Liver (tissue), 8 donors: ENCODE measurements at regions not wholly inside any gene's neighbourhood (a gene's known extent, or its start where the extent isn't known, plus 50 kb on each side); places are given as distances from the start of the nearest gene placed in this dataset.

ENCODE experiments used
- DNase-seq: peaks from one replicate; pipeline ENCODE4 v3.0.0-alpha.2; 2017; ENCODE audit warnings: low spot score
- H3K27ac ChIP-seq, 2 donors: one replicate each; pipeline ENCODE4 v1.7.0; 2013; ENCODE audit warnings: inconsistent platforms in 2 of 2, low read length in 2 of 2, control low read depth in 1 of 2, low read depth in 1 of 2, mild to moderate bottlenecking in 1 of 2
- H3K27me3 ChIP-seq, 4 donors: one replicate each; pipeline versions ENCODE4 v1.6.1 to v1.7.0; 2013; ENCODE audit warnings: low read length in 3 of 4, inconsistent platforms in 1 of 4, mild to moderate bottlenecking in 1 of 4, moderate library complexity in 1 of 4; ENCODE audit not compliant: control insufficient read depth in 4 of 4, insufficient read depth in 4 of 4
- H3K36me3 ChIP-seq, 4 donors: one replicate each; pipeline versions ENCODE4 v1.6.1 to v1.7.0; 2013; ENCODE audit warnings: low read length in 3 of 4, mild to moderate bottlenecking in 3 of 4, low read depth in 1 of 4, moderate library complexity in 1 of 4; ENCODE audit not compliant: control insufficient read depth in 4 of 4, insufficient read depth in 3 of 4
- H3K4me1 ChIP-seq, 4 donors: one replicate each; pipeline versions ENCODE4 v1.6.1 to v1.7.0; 2013; ENCODE audit warnings: low read length in 3 of 4, mild to moderate bottlenecking in 3 of 4, moderate library complexity in 1 of 4; ENCODE audit not compliant: control insufficient read depth in 4 of 4, insufficient read depth in 4 of 4
- H3K4me3 ChIP-seq, 3 donors: one replicate each; pipeline versions ENCODE4 v1.6.1 to v1.7.0; 2013; ENCODE audit warnings: low read length in 3 of 3, control low read depth in 1 of 3, low read depth in 1 of 3, mild to moderate bottlenecking in 1 of 3
- H3K9ac ChIP-seq, 2 donors: one replicate each; pipeline ENCODE4 v1.7.0; 2013; ENCODE audit warnings: low read length in 2 of 2, mild to moderate bottlenecking in 2 of 2, moderate library complexity in 2 of 2, control low read depth in 1 of 2, low read depth in 1 of 2
- H3K9me3 ChIP-seq, 4 donors: one replicate each; pipeline versions ENCODE4 v1.6.1 to v1.7.0; 2013; ENCODE audit warnings: low read length in 3 of 4; ENCODE audit not compliant: control insufficient read depth in 4 of 4
- ATF3 ChIP-seq: IDR thresholded peaks from 2 replicates; pipeline ENCODE4 v1.6.1; 2016; ENCODE audit warnings: antibody characterized with exemption
- CTCF ChIP-seq: fragments of 150-350 bp; IDR thresholded peaks from 2 replicates; pipeline ENCODE4 v1.5.1; 2017; ENCODE audit warnings: improper control_type of control experiment, low read depth, low read length; ENCODE audit not compliant: missing input control
- EGR1 ChIP-seq, 2 donors: IDR thresholded peaks; 2 replicates each; pipeline ENCODE4 v1.6.1; 2016 to 2018; ENCODE audit warnings: antibody characterized with exemption in 2 of 2, low read depth in 2 of 2
- FOXA1 ChIP-seq: IDR thresholded peaks from 2 replicates; pipeline ENCODE4 v1.6.1; 2016; ENCODE audit warnings: antibody characterized with exemption
- FOXA2 ChIP-seq: IDR thresholded peaks from 2 replicates; pipeline ENCODE4 v1.6.1; 2016; ENCODE audit warnings: antibody characterized with exemption
- GABPA ChIP-seq, 2 donors: IDR thresholded peaks in 1 of 2; conservative IDR thresholded peaks in 1 of 2; 2 replicates each; pipeline ENCODE4 v1.6.1; 2016; ENCODE audit warnings: antibody characterized with exemption in 2 of 2, mild to moderate bottlenecking in 1 of 2, moderate library complexity in 1 of 2
- HNF4A ChIP-seq, 2 donors: conservative IDR thresholded peaks; 2 replicates each; pipeline ENCODE4 v1.6.1; 2016; ENCODE audit warnings: antibody characterized with exemption in 2 of 2, mild to moderate bottlenecking in 2 of 2
- HNF4G ChIP-seq: IDR thresholded peaks from 2 replicates; pipeline ENCODE4 v1.6.1; 2016; ENCODE audit warnings: antibody characterized with exemption
- JUND ChIP-seq, 2 donors: IDR thresholded peaks; 2 replicates each; pipeline ENCODE4 v1.6.1; 2016; ENCODE audit warnings: antibody characterized with exemption in 2 of 2
- MAX ChIP-seq: IDR thresholded peaks from 2 replicates; pipeline ENCODE4 v1.6.1; 2016; ENCODE audit warnings: antibody characterized with exemption
- NR2F2 ChIP-seq: IDR thresholded peaks from 2 replicates; pipeline ENCODE4 v1.6.1; 2016; ENCODE audit warnings: antibody characterized with exemption
- RAD21 ChIP-seq, 2 donors: IDR thresholded peaks; 2 replicates each; pipeline ENCODE4 v1.6.1; 2016; ENCODE audit warnings: antibody characterized with exemption in 2 of 2, mild to moderate bottlenecking in 2 of 2
- REST ChIP-seq: IDR thresholded peaks from 2 replicates; pipeline ENCODE4 v1.6.1; 2016; ENCODE audit warnings: antibody characterized with exemption, mild to moderate bottlenecking
- RXRA ChIP-seq, 2 donors: IDR thresholded peaks; 2 replicates each; pipeline ENCODE4 v1.6.1; 2017 to 2018; ENCODE audit warnings: antibody characterized with exemption in 2 of 2, mild to moderate bottlenecking in 1 of 2
- SP1 ChIP-seq: IDR thresholded peaks from 2 replicates; pipeline ENCODE4 v1.6.1; 2018; ENCODE audit warnings: antibody characterized with exemption, mild to moderate bottlenecking
- TAF1 ChIP-seq: conservative IDR thresholded peaks from 2 replicates; pipeline ENCODE4 v1.6.1; 2016; ENCODE audit warnings: antibody characterized with exemption, mild to moderate bottlenecking
- YY1 ChIP-seq: IDR thresholded peaks from 2 replicates; pipeline ENCODE4 v1.6.1; 2016; ENCODE audit warnings: antibody characterized with exemption, mild to moderate bottlenecking
- ZBTB33 ChIP-seq: IDR thresholded peaks from 2 replicates; pipeline ENCODE4 v1.6.1; 2016; ENCODE audit warnings: antibody characterized with exemption
- WGBS: extraction: QIAGEN DNeasy Blood & Tissue Kit; methylation state at CpG from one replicate; pipeline ENCODE4 v1.1.7; 2013; 5-methylcytosine and 5-hydroxymethylcytosine counted together
- donor health status: healthy.
- donor health status: healthy.
- donor health status: healthy.
- donor health status: healthy.
- donor health status: healthy.

GRCh38 chr2:205902041-205902899 lies 183.7 kb downstream of the INO80D start:
- DNase-seq, result no peak
- H3K27me3 ChIP-seq, result no peaks in the 10 kb centered on the region
- H3K9ac ChIP-seq, result no peak overlapping the region
- H3K36me3 ChIP-seq, result no peaks in the 10 kb centered on the region
- TF ChIP-seq SP1 (no peak), EGR1 (IDR thresholded peaks at IDR 0.05; ENCODE audit: low read depth in 2 of 2) (no peak), GABPA (IDR thresholded peaks at IDR 0.05 in 1 of 2, conservative IDR thresholded peaks at IDR 0.05 in 1 of 2) (no peak), CTCF (no peak), HNF4A (conservative IDR thresholded peaks at IDR 0.05) (no peak), ZBTB33 (no peak), RAD21 (IDR thresholded peaks at IDR 0.05) (no peak), YY1 (no peak), FOXA1 (no peak), HNF4G (no peak), ATF3 (no peak), JUND (IDR thresholded peaks at IDR 0.05) (no peak), RXRA (IDR thresholded peaks at IDR 0.05) (no peak), MAX (no peak), NR2F2 (no peak), TAF1 (no peak), REST (no peak), FOXA2 (no peak)
- WGBS, result 38% methylated on average over 15 of the region's 15 CpGs
- H3K4me1 ChIP-seq, result no peaks in the 10 kb centered on the region
- H3K4me3 ChIP-seq, result no peak overlapping the region
- no peak overlapping the region for H3K27ac ChIP-seq
- H3K9me3 ChIP-seq, result no peaks in the 10 kb centered on the region
